GM18517 (cell line): ENCODE measurements at regions not wholly inside any gene's neighbourhood (a gene's known extent, or its start where the extent isn't known, plus 50 kb on each side); places are given as distances from the start of the nearest gene placed in this dataset.

Source experiments
- ATAC-seq: cut with Tn5 transposase; IDR thresholded peaks from one replicate; pipeline ENCODE4 v1.9.1; 2021; ENCODE audit warnings: mild to moderate bottlenecking, moderate library complexity; ENCODE audit not compliant: unreplicated experiment

DNA sequence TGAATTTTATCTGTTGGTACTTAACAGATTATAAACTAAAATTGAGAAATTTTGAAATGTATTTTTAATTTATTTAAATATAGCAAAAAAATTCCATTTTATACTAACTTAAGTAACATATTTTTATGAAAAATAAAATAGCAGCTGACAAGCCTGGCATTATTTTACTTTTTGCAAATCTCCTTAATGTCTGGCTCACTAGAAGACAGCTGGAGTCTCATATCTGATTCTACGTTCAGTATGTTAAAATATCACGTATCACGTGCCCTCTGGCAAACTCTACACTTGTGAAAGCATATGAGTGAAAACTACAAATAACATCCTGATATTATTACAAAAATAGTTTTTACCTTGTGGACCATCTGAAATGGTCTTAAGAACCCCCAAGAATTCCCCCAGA is 513.2 kb upstream of the NBEA start:
- ATAC-seq, result no peak

DNA sequence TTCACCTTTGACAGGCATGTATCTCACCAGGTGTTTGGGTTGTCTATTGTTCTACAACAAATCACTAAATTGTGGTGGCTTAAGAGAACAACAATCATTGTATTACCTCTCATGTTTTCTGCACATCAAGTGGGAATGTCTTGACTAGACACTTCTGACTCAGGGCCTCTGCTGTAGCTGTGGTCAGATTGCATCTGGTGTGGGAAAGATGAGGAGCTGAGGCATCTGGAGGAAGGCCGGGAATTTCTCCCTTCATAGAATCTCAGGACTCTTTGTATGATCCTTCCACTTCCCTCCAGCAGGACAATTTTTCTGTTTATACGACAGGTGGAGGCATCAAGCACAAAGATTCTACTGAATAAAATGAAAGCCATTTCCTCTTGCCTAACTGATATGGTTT is 511.8 kb upstream of the NBEA start:
- ATAC-seq, result no peak

DNA sequence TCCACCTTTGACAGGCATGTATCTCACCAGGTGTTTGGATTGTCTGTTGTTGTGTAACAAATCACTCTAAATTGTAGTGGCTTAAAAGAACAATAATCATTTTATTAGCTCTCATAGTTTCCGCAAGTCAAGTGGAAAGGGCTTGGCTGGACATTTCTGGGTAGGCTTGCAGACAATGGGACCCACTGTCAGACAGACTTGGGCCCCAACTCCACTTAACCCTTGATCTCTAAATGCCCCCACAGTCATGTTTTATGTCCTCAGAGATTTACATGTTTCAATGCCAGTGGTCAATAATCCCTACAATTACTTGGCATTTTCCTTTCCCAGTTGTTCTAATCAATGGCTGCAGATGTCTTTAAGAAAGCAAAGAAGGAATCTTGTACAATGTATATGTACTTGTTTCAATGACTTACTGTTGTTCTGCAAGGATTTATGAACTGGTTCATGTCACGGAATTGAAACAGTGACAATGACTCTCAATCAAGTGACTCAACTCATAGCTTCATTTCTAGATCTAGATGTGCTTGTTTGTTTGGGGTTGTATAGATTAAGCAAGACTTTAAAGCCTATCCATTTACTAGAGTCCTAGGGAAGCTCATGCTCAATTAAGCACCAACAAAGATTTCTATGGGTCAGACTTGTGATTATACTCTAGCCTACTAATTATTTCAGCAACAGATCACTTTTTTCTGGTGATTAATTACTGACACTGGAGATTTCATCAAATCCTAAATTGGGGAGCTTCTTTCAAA is 510.1 kb upstream of the NBEA start:
- ATAC-seq, result no peak

DNA sequence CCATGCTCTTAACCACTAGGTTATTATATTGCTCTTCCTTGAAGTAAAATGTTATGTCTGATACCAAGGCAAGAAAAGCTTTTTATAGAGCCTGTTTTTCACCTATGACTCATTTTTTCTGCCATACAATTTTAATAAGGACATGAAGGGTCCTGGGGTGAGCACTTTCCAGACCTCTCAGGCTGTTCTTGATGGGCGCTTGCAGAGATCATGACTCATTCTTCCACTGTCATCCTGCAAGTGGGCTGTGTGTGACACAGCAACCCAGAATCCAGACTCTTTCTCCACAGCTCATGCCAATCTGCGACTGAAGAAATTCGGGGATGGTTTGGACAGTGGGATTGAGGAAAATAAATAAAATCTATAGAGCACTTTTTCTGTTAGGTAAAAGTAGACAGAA is 506.7 kb upstream of the NBEA start:
- no peak for ATAC-seq

DNA sequence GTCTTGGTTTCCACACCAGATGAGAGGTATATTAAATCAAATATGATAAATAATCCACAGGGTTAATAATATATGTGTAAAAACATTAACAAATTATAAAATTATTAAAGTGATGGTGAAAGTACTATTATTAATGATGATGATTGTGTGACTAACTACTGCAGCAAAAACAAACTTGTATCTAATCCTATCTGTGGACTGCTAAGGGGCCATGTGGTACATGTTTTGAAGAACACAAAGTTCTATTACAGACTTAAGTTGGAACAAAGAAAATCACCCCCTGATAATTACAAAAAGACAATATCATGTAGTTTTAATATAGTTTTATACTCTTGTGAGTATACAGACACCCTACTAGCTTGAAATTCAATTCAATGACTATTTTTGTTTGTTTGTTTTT is 504.2 kb upstream of the NBEA start:
- no peak for ATAC-seq

DNA sequence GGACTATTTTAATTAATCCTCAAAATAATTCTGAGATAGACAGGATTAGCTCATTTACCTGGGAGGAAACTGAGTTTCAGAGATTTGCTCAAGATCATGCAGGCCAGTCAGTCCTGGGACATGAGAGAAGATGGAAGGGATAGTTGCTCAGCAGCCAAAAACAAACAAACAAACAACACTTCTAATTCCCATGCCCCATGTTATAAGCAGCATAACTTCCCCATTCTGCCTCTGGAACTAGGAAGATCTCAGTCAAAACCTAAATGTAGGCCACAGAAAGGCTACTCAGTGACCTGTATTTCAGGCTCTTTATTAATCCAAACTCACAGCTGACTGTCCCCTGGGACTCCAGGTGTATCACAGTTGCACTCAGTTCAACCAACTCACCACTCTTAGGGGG is 489.2 kb upstream of the NBEA start:
- ATAC-seq, result no peak

DNA sequence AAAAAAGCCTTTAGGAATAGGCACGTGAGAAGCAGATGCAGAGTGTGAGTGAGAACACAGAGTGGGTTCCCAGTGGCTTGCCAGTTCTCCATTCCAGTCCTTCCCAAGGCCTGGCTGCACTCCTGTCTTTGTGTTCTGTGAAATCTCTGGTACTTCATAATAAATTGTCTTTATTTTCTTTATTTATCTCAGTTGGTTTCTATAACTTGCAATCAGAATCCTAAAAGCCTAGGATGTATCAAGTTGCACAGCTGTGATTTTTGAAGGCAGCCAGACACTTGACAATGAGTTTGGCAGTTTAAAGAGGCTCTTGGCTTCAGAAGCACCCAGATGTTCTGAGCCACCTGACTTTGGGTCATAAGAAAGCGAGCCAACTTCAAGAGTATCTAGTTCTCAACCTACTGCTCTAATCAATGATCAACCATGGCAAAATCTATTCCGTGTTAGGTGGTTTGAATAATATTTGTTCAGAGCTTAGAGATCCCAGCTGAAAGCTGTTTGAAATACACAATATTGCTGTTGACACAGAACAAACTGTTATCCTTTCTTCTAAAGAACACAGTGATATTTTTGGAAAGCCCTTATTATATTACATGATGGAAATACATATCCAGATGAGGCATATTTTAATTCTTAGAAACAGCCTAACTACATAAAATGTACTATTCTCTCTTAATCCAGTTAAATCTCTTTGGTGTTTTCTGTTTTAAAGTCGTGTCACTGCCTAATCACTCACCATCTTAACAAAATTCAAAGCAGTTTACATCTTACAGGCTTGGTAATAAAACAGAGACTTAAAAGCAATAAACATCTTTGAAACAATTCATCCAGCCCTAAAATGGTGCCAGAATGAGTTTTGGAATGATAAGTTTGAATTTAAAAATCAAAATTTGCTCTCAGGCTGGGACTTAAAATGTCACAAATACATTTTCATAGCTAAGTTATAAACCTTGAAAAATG is 483.0 kb upstream of the NBEA start:
- ATAC-seq, result no peak

DNA sequence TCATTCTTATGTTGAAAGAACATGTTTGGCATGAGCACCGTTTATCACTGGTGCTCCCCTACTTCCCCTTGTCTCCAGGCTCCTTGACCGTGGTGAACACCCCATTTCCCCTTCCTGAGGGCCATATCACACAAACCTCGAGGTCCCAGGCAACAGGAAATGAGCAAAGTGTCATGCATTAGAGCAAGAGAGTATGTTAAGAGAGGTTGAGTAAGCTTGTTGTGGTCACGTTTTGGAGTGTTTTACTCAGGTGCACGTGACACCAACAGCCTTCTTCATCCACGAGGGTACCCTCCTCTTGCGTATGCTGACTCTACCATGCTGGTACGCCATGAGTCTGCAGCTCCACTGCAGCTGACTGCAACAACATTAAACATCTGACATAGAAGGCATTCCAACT is 482.2 kb upstream of the NBEA start:
- ATAC-seq, result no peak

DNA sequence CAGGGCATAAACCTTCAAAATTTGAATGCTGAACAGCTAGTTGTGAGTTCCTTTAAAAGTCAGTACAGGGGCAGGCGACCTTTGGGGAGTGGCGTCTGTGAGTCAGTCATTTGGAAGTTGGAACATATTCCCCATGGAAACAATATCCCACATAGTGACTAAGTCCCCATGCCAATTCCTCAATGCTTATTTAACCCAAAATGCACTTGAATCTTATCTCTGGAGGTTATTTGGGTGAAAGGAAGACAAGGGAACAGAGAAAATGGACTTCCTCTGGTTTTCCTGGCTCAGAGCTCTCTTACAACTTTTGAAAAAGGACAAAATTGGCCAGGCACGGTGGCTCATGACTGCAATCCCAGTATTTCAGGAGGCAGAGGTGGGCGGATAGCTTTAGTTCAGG is 479.2 kb upstream of the NBEA start:
- no peak for ATAC-seq

DNA sequence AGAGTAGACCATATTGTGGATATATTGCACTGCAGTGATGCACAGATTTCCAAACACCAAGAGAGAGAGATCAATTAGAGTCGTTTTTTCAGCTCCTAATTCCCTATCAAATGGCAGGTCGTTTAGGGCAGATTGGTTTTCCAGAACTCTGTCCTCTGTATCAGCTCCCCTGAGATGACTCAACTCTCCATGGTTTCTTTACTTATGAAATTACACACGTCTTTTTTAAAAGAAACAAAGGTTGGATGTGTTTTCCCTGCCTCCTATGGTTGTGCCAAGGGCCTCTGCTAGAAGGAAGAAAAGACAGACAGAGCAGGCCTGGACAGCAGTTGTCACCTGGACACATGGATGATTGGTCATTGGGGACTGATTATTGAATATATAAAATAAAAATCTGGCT is 478.1 kb upstream of the NBEA start:
- ATAC-seq, result no peak

DNA sequence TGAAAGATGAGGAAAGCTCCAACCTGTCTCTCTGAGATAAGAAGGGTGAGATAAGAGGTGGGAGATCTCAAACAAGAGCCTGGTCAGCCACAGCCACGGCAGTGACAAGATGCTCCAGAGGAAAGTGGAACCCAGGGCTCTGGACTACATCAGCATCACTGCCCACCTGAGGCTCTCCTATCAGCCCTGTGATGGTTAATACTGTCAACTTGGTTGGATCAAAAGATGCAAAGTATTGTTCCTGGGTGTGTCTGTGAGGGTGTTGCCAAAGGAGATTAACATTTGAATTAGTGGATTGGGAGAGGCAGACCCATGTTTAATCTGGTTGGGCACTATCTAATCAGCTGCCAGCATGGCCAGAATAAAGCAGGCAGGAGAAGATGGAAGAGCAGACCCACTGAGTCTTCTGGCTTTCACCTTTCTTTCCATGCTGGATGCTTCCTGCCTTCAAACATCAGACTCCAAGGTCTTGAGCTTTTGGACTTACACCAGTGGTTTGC is 476.6 kb upstream of the NBEA start:
- no peak for ATAC-seq

DNA sequence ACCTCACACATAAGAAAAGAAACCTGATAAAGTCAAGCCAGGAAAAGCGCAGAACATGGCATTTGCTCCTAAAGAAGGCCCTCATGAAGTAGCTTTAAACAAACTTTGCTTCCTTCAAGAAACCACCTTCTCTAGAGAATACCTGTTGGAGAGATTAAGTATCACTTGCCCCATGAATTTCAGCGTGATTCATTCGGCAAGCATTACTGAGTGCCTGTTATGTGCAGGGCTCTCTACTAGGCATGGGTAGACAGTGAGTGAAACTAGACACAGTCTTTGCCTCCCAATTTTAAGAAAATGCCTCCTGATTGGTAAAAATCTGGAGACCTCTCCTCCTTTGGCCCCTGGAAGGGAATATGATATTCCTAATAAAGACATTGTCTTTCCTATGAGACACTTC is 475.8 kb upstream of the NBEA start:
- no peak for ATAC-seq

DNA sequence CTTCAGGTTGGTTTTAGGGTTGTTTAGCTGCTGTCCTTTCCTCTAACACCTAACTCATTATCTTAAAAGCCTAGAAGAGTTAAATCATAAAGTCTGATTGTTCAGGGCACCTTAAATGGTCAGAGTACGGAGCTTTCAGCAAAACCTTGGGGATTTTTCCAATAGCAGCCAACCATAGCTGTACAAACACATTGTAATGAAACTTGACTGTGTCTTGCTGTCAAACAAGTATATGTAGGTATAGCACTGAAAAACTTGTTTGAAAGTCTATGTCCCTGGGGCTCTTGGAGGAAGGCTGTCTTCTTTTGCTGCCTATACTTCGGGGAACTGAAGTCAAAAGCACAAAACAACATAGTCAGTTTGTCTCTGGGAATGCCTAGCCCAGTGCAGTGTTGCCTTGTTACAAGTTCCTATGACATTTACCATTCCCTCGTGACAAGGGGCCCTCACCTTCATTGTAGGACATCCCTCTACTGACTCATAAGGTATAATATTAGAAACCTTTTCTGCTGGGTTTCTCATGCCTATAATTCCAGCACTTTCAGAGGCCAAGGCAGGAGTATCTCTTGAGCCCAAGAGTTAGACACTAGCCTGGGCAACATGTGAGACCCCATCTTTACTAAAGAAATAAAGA is 474.5 kb upstream of the NBEA start:
- no peak for ATAC-seq

DNA sequence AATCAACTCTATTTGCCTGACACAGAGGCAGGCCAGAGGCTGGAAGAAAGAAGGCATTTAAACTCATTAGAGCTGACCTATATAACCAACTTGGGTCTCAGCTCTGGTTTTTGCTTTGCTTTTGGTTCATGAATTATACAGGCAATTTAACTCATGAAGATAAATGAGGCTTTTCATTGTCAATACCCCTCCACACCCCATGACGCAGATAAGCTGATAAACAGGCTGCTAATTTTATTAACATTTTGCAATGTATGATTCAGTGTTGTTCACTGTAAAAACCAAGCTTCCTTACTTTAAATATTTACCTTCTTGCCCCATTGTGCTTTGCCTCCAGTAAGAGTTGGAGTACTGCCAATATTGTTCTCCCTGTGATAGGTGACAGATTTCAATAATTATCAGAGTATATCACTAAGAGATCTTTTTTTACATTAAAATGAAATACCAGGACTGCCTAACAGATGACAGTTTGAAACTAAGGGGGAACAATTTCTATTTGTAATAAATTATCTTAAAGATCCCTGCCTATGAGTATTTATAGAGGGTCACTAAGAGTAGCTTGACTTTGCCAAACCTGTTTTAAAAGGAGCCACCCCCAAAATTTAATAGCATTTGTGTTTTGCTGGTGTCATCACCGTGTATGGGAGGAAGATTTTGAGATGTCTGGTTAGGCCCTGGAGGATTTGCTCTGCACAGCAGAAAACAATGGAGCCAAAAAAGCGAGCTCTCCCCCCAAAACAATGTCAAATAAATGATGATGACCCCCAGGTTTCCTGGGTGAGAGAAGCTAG is 472.7 kb upstream of the NBEA start:
- ATAC-seq, result no peak

DNA sequence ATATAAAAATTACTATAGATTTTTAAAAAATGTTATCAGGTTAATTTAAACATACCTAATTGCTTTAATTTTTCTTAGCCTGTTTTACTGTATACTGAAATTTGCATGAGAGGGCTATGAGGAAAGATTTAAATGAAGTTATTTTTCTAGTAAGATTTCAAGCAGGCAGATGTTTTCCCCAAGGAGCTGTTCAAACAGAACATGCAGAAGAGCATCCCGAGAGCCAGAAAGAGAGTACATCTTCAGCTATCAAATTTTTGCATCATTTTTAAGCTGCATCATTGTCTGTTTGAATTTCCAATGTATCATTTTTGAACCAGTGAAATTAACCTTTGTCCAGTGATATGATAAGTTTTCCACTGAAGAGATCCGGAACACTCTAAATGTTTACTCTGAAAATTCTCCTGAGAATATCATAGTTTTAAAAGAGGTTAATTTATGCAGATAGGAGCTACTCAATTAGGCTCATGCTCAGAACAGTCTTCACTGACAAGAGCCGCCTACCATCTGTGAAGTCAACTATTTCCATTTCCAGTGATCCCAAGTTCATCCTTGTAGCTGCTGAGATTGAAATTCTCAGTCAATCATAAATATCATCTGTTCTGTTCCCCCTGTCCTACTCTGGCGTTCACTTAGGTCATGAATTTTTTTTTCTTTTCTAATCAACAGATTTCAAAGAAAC is 467.7 kb upstream of the NBEA start:
- ATAC-seq, result no peak

DNA sequence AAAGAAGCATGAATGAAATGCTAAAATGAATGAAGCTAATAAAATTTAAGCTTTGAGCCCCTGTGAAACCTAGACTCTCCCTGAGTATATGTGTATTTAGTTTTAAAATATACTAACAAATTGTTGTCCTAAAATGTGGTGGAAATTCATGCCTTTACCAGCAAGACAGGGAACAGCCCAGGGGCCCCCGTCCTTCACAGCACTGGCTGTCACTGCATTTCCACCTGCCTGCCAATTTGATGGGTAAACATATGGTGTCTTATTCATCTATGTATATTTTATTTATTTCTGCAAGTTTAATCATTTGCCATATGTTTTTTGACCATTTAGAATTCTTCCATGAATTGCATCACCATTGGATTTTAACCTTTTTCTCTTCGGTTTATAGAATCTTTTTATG is 463.7 kb upstream of the NBEA start:
- no peak for ATAC-seq

DNA sequence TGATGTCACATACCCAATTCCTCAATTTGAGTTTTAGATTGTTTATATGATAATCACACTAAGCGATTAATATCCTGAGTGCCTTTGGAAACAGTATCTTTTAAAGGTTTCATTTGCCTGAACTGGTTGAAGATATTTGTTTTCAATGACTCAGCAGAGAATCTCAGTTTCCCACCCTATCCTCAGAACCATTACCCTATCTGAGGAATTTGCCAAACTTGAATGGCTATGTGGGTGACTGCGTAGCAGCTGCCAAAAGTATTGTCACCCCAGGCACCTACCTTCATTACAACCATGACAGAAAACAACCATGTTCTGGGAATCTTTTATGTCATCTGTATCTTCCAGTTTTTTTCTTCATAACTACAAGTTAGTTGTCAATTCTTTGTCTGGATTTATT is 440.1 kb upstream of the NBEA start:
- ATAC-seq, result no peak

DNA sequence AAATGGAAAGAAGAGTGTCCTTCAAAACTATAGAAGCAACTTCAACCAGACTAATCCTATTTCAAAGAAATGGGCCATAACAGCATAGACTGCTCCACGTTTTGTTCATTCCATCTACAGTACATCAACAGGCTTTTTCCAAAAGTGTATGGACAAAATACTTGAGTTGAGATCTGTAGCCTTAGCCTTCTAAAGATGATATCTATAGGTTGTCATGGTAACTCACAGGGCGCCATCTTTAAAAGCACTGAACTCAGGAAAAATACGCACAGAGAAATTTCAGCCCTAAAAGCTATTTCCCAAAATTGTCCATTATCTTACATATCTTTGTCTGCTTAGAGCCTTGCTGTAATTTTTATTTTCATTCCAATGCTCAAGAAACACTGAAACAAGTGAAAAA is 439.4 kb upstream of the NBEA start:
- ATAC-seq, result no peak

DNA sequence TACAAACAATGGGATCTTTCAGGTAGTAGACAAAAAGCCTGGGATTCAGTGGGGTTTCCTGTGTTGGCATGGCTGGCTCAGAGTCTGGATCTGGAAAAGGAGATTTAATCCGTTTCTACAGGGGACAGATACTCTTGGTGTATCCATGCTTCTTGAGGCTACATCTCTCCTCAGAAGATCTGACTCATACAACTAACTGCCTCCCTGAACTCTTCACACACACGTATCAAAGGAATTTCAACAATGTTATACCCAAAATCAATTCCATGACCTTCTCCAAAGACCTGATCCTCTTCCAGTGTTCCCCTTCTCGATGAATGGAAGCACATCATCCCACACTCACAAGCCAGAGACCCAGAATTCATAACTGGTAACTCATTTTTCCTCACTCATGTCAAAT is 435.3 kb upstream of the NBEA start:
- no peak for ATAC-seq

DNA sequence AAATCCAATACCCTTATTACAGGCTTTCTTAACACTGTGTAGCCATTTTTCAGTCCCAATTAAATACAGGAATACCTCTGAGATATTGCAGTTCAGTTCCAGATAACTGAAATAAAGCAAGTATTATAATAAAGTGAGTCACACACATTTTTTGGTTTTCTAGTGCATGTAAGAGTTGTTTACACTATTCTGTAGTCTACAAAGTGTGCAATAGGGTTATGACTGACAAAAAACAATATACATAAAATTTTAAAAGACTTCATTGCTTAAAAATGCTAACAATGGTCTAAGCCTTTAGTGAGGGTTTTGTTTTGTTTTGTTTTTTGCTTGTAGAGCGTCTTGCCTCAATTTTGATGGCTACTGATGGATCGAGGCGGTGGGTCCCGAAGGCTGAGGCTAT is 434.4 kb upstream of the NBEA start:
- ATAC-seq, result no peak
